Daoy (cell line): ENCODE measurements at regions not wholly inside any gene's neighbourhood (a gene's known extent, or its start where the extent isn't known, plus 50 kb on each side); places are given as distances from the start of the nearest gene placed in this dataset.
"Not testable (repeated sequence)": the region's sequence is repeated elsewhere in the genome, so short reads cannot be mapped to it uniquely, and the experiment has no call there.

Experiments
- DNase-seq: peaks from one replicate; pipeline ENCODE4 v3.0.0-alpha.2; 2015; ENCODE audit warnings: low read depth

DNA sequence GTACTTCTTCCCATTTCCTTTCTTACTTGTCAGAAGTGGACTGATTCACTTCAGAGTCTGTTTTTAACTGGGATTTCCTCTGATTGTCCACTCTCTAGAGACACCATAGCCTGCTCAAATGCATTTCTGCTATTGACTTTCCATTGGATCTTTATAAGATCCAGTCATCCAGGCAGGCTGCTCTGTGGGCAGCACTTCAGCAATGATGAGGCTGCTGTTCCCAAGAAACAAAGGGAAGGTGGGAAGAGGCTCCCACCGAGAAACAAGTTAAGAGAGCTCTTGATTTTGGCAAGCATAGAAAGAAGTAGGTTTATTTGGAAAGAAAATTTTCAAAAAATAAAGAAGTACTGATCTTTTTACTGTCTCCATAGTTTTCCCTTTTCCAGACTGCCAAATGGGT lies 125.8 kb upstream of the STARD13 start:
- DNase-seq, result no peak

DNA sequence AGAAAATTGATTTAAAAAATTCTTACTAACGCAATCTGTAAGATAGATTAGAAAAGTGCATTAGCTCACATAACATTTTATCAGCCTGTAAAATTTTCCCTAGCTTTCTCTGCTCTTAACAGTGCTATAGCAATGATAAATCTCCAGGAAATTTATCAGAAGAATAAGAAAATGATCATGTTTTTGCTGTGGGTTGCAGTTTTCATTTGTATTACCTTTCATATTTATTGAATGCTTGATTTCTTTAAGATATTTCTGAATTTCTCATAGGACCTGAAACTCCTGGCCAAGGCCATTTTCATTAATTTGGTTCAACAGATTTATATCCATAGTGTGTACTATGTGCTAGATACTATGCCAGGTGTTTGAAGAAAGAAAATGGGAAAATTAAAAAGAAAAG lies 130.3 kb upstream of the STARD13 start:
- no peak for DNase-seq

DNA sequence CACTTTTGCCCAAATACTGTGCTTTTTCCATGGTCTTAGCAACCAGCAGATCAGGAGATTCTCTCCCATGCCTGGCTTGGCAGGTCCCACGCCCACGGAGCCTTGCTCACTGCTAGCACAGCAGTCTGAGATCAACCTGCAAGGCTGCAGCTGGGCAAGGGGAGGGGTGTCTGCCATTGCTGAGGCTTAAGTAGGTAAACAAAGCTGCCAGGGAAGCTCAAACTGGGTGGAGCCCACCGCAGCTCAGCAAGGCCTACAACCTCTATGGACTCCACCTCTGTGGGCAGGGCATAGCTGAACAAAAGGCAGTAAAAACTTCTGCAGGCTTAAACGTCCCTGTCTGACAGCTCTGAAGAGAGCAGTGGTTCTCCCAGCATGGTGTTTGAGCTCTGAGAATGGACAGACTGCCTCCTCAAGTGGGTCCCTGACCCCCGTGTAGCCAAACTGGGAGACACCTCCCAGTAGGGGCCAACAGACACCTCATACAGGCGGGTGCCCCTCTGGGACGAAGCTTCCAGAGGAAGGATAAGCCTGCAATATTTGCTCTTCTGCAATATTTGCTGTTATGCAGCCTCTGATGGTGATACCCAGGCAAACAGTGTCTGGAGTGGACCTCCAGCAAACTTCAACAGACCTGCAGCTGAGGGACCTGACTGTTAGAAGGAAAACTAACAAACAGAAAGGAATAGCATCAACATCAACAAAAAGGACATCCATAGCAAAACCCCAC lies 132.8 kb upstream of the STARD13 start:
- DNase-seq, result not testable (repeated sequence)

DNA sequence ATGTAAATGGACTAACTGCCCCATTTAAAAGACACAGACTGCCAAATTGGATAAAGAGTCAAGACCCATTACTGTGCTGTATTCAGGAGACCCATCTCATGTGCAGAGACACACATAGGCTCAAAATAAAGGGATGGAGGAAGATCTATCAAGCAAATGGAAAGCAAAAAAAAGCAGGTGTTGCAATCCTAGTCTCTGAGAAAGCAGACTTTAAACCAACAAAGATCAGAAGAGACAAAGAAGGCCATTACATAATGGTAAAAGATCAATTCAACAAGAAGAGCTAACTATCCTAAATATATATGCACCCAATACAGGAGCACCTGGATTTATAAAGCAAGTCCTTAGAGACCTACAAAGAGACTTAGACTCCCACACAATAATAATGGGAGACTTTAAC lies 134.6 kb upstream of the STARD13 start:
- DNase-seq, result not testable (repeated sequence)

DNA sequence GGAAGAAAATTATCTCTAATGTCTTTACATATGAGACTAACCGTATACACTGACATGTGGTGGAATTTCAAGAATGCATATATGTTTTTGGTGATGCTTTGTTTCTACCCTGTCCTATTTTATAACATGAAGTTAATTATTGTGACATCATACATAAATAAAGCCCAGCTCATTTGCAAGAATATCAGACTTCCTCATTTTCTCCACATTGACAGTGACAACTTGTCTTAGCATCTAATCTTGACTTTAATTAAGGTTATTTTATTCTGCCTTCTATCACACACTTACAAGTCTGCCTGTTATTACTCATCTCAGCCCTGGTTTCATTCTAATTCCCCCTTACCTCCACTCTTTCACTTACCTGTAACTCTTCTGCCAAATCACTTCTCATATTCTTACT lies 140.6 kb upstream of the STARD13 start:
- no peak for DNase-seq

DNA sequence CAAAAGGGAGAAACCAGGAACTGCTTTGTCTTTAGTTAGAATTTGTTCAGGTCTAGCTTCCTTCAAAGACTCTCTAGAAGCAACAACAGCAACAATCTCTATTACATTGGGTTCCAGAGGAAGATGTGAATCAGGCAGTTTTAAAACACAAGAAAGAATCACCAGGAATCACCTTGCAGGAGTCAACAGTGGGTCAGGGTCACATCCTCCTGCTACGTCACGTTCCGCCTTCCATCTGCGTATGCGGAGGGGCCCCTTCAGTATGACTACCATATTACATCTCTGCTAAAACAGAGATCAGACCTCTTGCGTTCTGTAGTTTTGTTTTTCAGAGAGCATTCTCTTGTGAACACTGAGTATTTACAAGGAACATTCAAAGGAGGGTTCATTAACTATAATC lies 147.8 kb upstream of the STARD13 start:
- no peak for DNase-seq

DNA sequence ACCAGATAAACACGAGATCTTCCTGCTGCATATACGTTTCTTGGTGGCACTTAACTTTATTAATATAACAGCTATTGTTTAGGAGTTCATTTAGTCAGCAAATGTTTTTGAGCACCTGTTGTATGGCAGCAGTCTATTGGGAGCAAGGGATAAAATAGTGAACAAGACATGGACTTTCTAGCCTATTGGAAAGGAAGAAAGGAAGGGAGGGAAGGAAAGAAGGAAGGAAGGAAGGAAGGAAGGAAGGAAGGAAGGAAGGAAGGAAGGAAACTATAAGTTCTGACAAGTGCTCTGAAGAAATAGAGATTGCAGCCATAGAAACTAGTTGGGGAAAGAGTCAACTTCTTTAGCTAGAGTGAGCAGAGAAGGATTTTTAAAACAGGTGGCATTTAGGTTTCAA lies 149.1 kb upstream of the STARD13 start:
- no peak for DNase-seq

DNA sequence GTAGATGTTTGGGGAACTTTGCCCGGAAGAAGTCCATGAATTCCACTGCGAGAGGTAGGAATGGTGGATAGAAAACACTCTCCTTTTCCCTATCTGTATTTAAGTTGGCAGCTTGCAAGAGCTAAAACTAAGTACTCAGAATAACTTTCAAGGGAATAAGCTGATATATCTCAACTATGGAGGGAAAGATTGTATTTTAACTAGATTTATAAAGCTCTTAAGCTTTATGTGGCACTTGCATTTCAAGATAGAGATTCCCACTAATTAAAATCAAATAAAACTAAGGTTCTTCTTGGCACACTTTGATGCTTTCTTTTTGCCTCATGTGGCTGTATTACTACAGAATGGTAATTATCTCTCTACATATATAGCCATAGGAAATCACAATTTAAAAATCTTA lies 149.7 kb upstream of the STARD13 start:
- DNase-seq, result no peak

DNA sequence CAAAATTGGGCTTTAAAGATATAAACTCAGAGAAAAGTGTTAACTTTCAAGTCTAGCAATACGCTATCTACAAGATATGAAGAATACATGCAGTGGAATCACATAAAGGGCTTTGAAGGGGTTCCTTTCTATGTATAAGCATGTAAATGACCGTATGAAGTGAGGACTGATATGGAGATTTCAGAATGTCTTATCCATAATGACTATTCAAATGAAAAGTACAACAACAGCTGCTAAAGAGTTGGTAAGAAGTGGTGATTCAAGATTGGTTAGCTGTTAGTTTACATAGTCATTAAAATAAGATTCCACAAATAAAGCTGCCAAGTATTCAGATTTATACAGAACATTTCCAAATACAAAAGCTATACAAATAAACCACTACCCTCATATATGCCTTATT lies 153.4 kb upstream of the STARD13 start:
- no peak for DNase-seq

DNA sequence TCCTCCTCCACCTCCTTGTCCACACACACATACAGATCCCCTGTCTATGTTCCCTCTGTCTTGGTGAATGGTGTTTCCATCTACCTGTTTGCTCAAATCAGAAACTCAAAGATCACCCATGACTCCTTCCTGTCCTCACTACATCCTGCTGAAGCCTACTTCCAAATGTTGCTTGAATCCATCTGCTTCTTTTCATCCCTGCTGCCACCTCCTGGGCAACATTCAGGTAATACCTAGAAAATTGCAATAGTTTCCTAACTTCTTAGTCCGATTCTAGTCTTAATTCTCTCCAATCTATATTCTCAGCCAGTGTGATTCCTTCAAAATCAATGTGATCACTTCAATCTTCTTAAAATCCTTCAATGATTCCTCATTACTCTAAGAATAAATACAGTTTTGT lies 155.5 kb upstream of the STARD13 start:
- DNase-seq, result peak; percentile 18

DNA sequence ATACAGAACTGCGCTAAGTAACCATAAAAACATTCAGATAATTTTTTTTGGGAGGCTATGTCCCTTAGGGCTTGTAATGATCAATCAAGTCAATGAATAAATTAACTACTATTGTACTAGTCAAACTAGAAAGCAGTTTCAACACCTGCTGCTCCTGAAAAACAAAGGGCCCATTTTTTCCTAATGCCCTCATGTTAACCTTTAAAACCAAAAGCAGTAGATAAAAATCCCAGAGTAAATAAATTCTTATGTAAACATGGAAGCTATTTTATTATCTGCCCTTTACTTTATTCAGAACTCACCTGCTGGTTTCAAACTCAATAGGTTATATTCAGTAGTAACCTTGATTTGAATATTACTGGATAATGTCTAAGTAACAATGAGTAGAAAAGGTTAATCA lies 159.5 kb upstream of the STARD13 start:
- no peak for DNase-seq

DNA sequence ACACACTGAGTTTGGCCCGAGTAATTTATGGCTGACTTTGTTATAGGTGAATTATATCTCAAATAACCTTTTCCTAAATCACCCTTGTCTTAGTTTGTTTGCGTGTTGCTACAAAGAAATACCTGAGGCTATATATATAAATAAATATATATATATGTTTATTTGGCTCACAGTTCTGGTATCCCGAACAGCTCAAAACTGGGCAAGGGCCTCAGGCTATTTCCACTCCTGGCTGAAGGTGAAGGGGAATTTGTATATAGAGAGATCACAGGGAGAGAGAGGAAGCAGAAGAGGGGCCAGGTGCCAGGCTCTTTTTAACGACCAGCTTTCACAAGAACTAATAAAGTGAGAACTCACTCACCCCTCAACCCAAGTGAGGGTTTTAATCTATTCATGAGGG lies 159.9 kb upstream of the STARD13 start:
- no peak for DNase-seq

DNA sequence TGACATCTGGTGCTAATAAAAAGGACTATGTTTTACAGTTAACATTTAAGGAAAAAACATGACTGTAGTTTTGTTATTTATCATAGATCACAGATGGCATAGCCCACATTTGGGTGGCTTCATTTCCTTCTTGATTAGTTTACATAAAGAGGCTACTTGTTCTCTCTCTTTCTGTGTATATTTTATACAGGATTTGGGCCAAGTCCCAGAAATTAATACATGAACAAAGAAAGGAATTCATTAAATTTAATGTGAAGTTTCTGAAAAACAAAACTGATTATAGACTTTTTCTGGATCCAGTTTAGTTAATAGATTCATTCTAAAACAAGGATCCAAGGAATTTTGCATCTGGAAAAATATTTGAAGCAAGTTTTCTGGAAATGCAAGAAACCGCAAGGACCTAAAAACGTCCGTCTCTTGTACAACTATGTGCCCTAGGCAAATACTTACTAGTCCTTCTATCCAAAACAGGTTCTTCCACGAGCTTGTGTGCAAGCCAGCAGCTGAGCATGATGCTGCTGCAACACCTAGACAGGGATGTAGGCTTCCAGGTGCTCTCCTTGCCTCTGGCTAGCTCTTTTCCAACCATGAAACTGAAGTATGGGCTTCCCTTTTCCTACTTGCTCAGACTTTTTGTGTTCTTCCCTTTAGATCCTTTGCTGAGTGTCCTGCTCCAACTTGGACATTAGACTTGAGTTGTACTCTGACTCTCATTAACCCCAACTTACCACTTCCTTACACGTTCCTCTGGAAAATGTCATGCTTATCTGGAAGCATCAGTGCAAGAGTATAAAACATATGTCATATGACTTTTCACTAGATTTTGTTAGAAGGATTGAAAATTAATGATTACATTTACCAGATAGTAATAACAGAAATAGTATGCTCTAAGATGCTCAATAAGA lies 161.5 kb upstream of the STARD13 start:
- no peak for DNase-seq

DNA sequence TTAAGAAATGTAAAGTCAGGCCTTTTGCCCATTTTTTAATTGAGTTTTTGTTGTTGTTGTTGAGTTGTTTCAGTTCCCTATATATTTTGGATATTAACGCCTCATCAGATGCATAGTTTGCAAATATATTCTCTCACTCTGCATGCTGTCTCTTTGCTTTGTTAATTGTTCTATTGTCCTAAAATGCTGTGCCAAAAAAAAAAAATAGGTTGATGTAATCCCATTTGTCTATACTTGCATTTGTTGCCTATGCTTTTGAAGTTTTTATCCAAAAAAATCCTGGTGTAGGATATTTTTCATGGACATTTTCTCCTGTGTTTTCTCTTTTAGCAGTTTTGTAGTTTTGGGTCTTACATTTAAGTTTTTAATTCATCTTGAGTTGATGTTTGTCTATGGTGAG lies 163.3 kb upstream of the STARD13 start:
- DNase-seq, result no peak

DNA sequence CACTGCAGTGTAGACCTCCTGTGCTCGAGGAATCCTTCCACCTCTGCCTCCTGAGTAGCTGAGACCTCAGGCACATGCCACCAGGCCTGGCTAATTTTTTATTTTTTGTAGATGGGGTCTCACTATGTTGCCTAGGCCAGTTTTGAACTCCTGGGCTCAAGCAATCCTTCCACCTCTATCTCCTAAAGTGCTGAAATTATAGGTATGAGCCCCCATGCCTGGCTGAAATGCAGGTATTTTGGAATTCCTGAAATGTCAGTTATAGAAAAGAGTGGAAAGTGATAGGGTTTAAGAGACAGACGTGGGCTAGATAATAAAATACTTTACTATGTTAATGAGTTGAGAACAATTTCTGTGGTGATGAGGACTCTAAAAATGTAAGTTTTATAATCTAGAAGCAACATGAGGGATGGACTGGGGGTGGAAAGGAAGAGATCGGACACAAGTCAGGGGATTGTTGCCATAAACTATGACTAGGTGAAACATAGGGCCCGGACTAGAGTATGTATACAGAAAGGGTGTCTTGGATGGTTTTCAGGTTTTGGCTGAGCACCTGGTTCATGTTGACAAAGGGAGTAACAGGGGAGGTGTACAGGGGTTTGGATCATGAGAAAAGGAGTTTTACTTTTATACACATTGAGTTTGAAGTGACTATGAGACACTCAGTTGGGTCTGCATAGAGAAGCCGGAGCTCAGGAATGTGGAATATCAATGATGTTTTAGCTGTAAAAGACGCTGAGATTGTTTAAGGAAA lies 165.6 kb upstream of the STARD13 start:
- no peak for DNase-seq

DNA sequence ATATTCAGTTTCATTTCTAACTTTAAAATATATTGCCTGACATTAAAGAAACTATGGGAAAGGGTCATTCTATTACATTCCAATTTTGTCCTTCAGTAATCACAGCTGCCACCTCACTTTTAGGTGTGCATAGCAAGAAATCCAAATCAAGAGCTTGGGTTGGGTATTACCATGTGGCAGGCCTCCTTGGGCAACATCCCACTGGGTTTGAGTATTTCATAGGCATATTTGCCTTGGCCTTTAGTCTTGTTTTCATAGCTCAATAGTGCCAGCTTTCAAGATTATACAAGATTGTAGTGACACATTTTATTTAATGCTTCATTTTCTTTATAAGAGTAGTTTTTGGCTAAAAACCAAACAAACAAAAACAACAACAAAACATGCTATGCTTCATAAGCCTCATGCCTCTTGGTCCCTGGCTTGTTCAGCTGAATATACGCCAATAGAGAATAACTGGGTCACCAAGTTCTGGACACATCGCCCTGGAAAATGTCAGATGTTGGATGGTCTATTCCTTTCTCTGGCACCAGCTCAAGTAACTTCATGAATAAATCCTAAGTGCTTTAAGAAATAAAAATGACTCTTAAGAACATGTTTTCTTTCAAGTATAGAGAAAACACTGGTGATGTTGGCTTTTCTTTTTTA lies 167.4 kb upstream of the STARD13 start:
- no peak for DNase-seq

DNA sequence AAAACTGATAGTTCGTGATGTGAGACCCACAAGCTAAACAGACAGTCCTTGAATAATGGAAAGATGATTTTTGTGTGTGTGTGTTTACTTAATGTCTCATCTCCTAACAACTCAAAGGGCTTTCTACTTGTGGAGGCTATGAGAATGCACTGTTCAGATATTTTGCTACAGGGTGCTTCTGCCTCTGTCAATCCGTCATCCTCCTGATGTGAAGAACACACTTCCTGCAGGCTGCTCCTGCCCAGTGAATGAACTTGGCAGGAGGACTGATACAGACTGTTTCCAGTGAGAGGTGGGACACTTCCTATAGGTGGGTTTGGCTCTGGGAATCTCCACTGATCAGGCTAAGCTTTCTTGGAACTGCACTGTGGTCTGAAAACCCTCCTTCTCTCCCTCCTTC lies 168.4 kb upstream of the STARD13 start:
- no peak for DNase-seq

DNA sequence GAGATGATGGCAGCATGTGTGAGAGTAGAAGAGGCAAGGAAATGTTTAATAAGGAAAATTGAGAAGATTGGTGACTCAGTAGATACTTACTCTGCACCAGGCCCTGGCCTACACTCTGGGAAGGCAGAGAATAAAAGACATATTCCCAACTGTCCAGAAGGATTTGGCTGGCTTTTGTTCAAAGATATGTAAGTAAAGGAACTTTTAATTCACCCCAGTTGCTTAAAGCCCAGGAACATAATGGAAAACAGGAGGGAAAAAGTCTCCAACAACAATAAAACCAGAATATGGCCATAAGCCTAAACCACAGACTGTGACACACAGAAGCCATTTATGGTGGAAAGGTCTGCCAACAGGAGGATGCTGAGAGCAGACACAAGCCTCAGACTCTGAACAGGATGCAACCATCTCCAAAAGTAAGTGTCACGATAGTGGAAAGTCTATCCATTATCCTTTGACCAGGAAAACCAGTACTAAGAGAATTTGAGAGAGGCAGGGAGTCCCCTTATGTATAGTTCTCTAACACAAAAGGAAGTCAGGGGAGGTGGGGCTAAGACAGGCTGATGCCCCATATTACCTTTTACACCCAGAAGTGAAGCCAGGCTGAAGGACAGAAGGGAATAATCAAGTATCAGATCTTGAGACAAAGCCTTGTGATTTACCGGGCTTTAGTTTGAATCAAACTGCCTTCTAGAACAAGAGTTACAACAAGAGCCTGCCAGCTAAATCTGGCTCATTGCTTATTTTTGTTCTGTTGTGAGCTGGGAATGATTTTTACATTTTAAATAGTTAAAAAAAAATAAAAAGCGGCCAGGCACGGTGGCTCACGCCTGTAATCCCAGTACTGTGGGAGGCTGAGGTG lies 169.5 kb upstream of the STARD13 start:
- peak; percentile 10 for DNase-seq

DNA sequence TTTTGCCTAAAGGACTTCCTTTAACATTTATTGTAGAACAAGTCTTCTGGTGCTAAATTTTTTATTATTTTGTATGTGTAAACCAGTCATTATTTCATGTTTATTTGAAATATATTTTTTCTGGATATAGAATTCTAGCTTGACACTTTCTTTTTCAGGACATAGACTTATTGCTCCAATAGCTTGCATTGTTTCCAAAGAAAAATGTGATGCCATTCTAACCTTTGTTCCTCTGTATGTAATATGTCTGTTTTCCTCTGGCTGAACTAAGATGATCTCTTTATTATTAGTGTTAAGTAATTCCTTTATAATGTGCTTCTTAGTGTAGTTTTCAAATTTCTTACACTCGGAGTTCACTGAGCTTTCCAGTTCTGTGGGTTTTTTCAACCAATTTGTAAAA lies 174.1 kb upstream of the STARD13 start:
- DNase-seq, result no peak

DNA sequence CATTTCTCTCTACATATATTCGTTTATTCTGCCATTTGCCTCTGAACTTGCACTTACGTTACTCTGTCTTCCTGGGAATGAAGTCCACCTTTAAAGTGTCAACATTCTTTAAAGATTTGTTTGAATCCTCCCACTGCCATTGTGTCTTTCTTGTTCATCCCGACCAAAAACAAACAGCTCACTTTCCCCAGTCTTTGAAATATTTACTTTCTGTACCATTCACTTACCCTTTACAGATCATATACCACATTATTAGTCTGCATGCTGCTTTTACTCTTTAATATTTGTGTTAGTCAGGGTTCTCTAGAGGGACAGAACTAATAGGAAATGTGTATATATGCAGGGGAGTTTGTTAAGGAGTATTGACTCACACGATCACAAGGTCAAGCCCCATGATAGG lies 176.6 kb upstream of the STARD13 start:
- no peak for DNase-seq

DNA sequence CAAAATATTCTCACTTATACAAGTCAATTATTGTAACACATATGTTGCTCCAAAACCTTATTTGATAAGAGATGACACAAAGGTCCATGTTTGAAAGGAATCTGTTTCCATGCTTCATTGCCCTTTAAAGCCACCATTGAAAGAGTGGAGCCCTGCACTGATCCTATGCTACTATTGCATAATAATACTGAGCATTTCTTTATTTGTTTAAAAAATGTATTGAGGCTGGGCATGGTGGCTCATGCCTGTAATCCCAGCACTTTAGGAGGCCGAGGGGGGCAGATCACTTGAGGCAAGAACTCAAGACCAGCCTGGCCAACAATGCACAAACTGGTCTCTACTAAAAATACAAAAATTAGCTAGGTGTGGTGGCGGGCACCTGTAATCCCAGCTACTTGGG lies 178.8 kb upstream of the STARD13 start:
- DNase-seq, result no peak
